ENCODE measurements at regions not wholly inside any gene's neighbourhood (a gene's known extent, or its start where the extent isn't known, plus 50 kb on each side); places are given as distances from the start of the nearest gene placed in this dataset.

DNA sequence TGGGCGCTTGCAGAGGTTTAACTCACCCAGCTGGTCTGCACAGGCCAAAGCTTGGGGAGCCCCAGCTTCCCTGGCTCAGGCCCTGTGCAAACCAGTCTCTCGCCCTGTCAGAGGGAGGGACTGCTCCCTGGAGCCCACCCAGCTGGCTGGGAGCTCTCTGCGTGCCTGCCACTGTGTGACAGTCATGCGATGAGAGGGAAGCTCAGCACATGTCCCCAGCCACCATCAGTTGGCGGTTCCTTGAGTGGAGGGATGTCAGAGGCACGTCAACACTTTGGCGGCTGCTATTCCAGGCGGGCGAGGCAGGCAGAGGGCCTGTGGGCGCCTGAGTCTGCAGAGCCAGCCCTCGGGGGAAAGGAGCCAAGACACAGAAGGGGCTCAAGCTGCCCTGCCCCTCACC, 324.6 kb downstream of the UACA start:
- no peak for ATAC-seq
- Histone ChIP-seq H3K9me3 (no peaks in the 10 kb centered on the region), H3K36me3 (no peaks in the 10 kb centered on the region), H3K27ac (no peak overlapping the region), H3K27me3 (no peaks in the 10 kb centered on the region), H3K4me3 (no peak overlapping the region), H3K4me1 (peaks cover 0 to 30% (median 12%) of the 10 kb centered on the region in 4 donors)
- TF ChIP-seq POLR2A (IDR thresholded peaks at IDR 0.05): no peak
- TF ChIP-seq, protein P1, sequence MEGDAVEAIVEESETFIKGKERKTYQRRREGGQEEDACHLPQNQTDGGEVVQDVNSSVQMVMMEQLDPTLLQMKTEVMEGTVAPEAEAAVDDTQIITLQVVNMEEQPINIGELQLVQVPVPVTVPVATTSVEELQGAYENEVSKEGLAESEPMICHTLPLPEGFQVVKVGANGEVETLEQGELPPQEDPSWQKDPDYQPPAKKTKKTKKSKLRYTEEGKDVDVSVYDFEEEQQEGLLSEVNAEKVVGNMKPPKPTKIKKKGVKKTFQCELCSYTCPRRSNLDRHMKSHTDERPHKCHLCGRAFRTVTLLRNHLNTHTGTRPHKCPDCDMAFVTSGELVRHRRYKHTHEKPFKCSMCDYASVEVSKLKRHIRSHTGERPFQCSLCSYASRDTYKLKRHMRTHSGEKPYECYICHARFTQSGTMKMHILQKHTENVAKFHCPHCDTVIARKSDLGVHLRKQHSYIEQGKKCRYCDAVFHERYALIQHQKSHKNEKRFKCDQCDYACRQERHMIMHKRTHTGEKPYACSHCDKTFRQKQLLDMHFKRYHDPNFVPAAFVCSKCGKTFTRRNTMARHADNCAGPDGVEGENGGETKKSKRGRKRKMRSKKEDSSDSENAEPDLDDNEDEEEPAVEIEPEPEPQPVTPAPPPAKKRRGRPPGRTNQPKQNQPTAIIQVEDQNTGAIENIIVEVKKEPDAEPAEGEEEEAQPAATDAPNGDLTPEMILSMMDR (IDR thresholded peaks at IDR 0.05): no peak
- no peak for DNase-seq
- intact Hi-C loops (cut with DNase I): no loop called here
- WGBS (ENCODE audit: insufficient coverage, low coverage, low lambda C conversion rate, missing lambda C conversion rate): 100% methylated on average over 2 of the region's 11 CpGs

DNA sequence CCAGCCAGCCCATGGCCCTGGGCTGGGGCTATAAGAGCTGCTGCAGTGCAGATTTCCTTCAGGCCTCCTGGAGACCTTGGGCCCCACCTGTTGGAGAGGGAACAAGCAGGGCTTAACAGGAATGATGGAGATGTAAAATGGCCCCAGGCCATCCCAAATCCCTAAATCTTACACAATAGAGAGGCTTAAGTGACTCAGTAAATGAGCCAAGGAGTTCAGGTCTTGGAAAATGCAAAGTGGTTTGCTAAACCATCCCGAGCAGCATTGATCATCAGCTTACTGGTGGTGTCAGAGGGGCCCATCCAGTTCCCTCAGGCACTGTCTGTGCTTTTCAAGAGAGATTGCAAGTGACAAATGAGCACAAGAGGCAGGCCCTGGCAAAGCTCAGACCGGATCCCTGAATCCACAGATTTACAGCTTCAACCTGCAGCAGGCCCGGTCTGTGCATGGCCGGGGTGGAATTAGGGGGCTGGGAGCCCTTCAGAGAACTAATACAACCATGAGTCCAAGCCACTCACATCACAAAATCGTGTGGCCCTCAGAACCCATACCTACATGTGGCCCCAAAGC, 325.4 kb downstream of the UACA start:
- H3K36me3 ChIP-seq: no peaks in the 10 kb centered on the region
- TF ChIP-seq POLR2A (IDR thresholded peaks at IDR 0.05): no peak
- TF ChIP-seq, protein P1 (IDR thresholded peaks at IDR 0.05): no peak
- intact Hi-C loops (cut with DNase I): no loop called here
- DNase-seq (no peak), ATAC-seq (no peak)
- peaks cover 0 to 36% (median 16%) of the 10 kb centered on the region in 4 donors for H3K4me1 ChIP-seq
- no peaks in the 10 kb centered on the region for H3K9me3 ChIP-seq
- H3K27me3 ChIP-seq: no peaks in the 10 kb centered on the region
- no peak overlapping the region for H3K4me3 ChIP-seq
- no CpG with 5 or more reads among the region's 5 CpGs for WGBS (ENCODE audit: insufficient coverage, low coverage, low lambda C conversion rate, missing lambda C conversion rate)
- no peak overlapping the region for H3K27ac ChIP-seq

DNA sequence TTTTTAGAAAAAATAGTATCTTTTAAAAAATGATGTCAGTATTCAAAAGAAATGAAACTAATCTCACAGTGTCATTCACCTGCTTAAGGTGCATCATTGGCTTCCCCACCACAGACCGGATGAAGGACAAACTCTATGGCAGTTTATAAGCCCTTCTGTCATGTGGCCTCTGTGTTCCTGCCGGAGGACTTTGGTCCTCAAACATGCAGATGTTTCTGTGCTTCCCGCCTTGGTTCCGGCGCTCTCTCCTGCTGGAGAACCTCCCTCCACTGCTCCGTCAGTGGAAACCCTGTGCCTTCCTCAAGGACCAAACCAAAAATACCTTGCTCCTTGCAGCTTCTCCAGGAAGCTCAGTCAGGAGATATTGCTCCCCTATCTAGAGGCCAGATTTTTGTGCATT, 326.3 kb downstream of the UACA start:
- intact Hi-C loops (cut with DNase I): no loop called here
- DNase-seq (peak in 2 of 3 donors; percentile 47 to 69), ATAC-seq (peak; percentile 50 to 68 (median 60))
- peaks cover 0 to 45% (median 20%) of the 10 kb centered on the region in 4 donors for H3K4me1 ChIP-seq
- H3K36me3 ChIP-seq: no peaks in the 10 kb centered on the region
- no peaks in the 10 kb centered on the region for H3K27me3 ChIP-seq
- WGBS (ENCODE audit: insufficient coverage, low coverage, low lambda C conversion rate, missing lambda C conversion rate): 52% methylated on average over 3 of the region's 6 CpGs
- H3K9me3 ChIP-seq: no peaks in the 10 kb centered on the region
- H3K27ac ChIP-seq: peak overlapping the region in 1 of 3 donors; percentile 30
- no peak for TF ChIP-seq POLR2A (IDR thresholded peaks at IDR 0.05)
- TF ChIP-seq, protein P1 (IDR thresholded peaks at IDR 0.05): no peak
- no peak overlapping the region for H3K4me3 ChIP-seq

DNA sequence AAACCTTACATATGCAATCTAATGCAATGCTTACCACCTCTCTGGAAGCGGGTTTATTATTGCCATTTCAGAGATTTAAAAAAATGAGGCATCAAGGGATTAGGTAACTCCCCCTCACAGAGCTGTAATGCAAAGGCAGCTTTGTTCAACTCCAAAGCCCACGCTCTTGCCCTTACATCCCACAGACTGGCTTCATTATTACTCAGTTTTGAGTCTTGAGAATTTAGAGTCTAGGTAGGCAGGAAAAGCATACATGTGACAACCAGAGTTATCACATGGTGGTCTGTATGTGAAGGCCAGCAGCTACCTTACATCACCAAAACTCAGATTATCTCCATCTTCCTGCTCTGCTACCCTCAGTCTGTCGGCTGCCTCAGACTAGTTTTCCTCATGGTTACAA, 326.9 kb downstream of the UACA start:
- Histone ChIP-seq H3K9me3 (no peaks in the 10 kb centered on the region), H3K27ac (peak overlapping the region in 1 of 3 donors; percentile 30), H3K4me1 (peaks cover 0 to 47% (median 20%) of the 10 kb centered on the region in 4 donors), H3K27me3 (no peaks in the 10 kb centered on the region), H3K36me3 (no peaks in the 10 kb centered on the region), H3K4me3 (no peak overlapping the region)
- intact Hi-C loops (cut with DNase I): no loop called here
- ATAC-seq: no peak
- DNase-seq: no peak
- 92% methylated on average over 3 of the region's 3 CpGs for WGBS (ENCODE audit: insufficient coverage, low coverage, low lambda C conversion rate, missing lambda C conversion rate)
- TF ChIP-seq, protein P1 (IDR thresholded peaks at IDR 0.05): no peak
- no peak for TF ChIP-seq POLR2A (IDR thresholded peaks at IDR 0.05)
